Prostate gland (tissue), 2 donors: ENCODE measurements at regions not wholly inside any gene's neighbourhood (a gene's known extent, or its start where the extent isn't known, plus 50 kb on each side); places are given as distances from the start of the nearest gene placed in this dataset.

ENCODE experiments used
- POLR2A ChIP-seq: fragments of 450-650 bp; IDR thresholded peaks from one replicate; pipeline ENCODE4 v1.6.1; 2016; ENCODE audit warnings: antibody characterized with exemption, mild to moderate bottlenecking
- POLR2AphosphoS5 ChIP-seq: sonication (generic); formaldehyde crosslinking; IDR thresholded peaks from one replicate; pipeline ENCODE4 v1.6.1; 2017; ENCODE audit warnings: antibody characterized with exemption
- TF ChIP-seq, protein P1 (sequence below), 4 experiments: fragments of 200-600 bp in 2 of 4; fragments of 450-650 bp in 2 of 4; sonication (generic) in 2 of 4; IDR thresholded peaks; 1 replicate in 3 of 4; 2 replicates in 1 of 4; pipeline ENCODE4 v1.5.1; 2016 to 2019; ENCODE audit warnings: antibody characterized with exemption in 4 of 4, mild to moderate bottlenecking in 2 of 4, moderate library complexity in 2 of 4

DNA sequence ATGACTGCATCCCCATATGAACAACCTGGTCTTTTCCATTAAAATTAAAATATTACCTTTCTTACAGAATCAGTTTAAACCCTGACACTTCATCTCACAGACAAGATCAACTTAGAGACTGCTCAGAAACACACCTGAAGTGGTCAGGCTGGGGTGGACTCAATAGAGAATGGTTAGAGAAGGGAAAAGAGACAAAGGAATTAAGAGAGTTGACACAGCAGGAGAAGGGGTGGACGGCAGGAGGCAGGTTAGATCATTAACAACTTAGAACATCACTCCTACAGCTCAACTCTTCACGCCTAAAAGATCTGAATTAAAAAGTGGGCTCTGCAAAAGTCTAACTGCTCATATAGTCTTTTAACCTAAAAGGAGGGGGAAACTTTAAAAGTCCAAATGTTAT, 157.7 kb upstream of the COL1A2 start:
- TF ChIP-seq POLR2A: no peak
- TF ChIP-seq, protein P1, sequence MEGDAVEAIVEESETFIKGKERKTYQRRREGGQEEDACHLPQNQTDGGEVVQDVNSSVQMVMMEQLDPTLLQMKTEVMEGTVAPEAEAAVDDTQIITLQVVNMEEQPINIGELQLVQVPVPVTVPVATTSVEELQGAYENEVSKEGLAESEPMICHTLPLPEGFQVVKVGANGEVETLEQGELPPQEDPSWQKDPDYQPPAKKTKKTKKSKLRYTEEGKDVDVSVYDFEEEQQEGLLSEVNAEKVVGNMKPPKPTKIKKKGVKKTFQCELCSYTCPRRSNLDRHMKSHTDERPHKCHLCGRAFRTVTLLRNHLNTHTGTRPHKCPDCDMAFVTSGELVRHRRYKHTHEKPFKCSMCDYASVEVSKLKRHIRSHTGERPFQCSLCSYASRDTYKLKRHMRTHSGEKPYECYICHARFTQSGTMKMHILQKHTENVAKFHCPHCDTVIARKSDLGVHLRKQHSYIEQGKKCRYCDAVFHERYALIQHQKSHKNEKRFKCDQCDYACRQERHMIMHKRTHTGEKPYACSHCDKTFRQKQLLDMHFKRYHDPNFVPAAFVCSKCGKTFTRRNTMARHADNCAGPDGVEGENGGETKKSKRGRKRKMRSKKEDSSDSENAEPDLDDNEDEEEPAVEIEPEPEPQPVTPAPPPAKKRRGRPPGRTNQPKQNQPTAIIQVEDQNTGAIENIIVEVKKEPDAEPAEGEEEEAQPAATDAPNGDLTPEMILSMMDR (IDR thresholded peaks at IDR 0.05): no peak
- no peak for TF ChIP-seq POLR2AphosphoS5
